Astrocyte of the spinal cord (primary cell): ENCODE measurements at regions not wholly inside any gene's neighbourhood (a gene's known extent, or its start where the extent isn't known, plus 50 kb on each side); places are given as distances from the start of the nearest gene placed in this dataset.

ENCODE experiments used
- DNase-seq: peaks from one replicate; pipeline ENCODE4 v3.0.0; 2011; ENCODE audit warnings: low read depth, low spot score
- H3K4me3 ChIP-seq: 2 replicates; pipeline ENCODE4 v1.5.1; 2011; ENCODE audit warnings: low read depth, mild to moderate bottlenecking, low read length, moderate library complexity
- in situ Hi-C: cut with HindIII; loops from 2 replicates; pipeline ENCODE4 v1.10.0; 2017; ENCODE audit warnings: low sequenced_read_pairs
- TF ChIP-seq, protein P1 (sequence below): IDR thresholded peaks from 2 replicates; pipeline ENCODE4 v1.5.1; 2012; ENCODE audit warnings: low read depth, mild to moderate bottlenecking, low read length, inconsistent platforms

DNA sequence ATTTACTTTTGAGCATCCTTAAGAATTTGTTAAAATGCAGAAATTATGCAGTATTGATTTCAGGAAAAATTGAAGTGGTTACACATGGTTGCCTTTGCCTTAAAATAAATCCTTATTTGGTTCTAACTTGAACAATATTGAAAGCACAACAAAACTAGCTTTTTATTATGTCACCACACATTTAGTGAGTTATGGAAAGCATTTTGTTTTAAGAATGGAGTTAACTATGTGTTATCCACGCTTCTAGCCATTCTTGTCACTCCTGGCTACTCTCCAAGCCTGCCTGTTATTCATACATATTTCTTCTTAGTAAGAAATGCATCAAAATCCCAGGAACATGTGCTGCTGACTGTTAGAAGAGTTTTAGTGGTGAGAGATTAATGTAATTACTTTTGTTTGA lies 73.9 kb downstream of the FAT4 start:
- TF ChIP-seq, protein P1, sequence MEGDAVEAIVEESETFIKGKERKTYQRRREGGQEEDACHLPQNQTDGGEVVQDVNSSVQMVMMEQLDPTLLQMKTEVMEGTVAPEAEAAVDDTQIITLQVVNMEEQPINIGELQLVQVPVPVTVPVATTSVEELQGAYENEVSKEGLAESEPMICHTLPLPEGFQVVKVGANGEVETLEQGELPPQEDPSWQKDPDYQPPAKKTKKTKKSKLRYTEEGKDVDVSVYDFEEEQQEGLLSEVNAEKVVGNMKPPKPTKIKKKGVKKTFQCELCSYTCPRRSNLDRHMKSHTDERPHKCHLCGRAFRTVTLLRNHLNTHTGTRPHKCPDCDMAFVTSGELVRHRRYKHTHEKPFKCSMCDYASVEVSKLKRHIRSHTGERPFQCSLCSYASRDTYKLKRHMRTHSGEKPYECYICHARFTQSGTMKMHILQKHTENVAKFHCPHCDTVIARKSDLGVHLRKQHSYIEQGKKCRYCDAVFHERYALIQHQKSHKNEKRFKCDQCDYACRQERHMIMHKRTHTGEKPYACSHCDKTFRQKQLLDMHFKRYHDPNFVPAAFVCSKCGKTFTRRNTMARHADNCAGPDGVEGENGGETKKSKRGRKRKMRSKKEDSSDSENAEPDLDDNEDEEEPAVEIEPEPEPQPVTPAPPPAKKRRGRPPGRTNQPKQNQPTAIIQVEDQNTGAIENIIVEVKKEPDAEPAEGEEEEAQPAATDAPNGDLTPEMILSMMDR = no peak
- H3K4me3 ChIP-seq = no peak overlapping the region
- in situ Hi-C loops = no loop called here
- DNase-seq = peak; percentile 72

DNA sequence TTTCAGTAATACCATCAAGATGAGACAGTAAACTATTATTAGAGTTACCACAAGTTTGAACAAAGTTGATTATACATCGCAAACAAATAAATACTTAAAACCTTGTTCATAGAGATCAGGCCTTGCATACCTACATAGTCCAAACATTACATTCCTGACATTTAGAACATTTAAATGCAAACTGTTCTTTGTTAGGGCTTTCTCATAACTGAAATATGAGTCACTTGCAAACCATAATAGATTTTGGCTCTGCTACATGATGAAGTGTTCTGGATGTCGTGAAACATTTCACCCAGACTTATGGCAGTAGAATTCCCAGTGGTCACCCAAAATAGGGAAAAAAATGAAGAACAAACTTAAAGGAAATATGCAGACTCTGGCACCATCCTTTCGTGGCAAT lies 75.0 kb downstream of the FAT4 start:
- peak; percentile 93 for DNase-seq
- no peak overlapping the region for H3K4me3 ChIP-seq
- TF ChIP-seq, protein P1 = no peak
- in situ Hi-C loops = no loop called here

DNA sequence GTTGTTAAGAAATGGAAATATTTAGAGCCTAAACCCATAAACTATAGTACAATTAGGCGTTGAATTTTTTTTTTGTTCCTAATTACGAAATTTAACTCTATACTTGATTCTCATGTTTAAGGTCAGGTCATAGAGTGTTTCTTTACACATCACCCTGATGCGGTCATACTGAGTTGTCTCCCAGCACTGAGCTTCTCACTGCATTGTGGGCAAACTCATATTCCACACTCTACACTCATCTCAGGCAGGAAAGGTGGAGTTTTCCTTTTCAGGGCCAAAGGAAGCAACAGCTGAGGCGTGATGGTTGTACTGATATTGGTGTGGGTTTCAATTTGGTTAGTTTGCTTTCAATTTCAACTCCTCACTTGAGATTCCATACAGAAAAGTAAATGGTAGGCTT lies 75.4 kb downstream of the FAT4 start:
- in situ Hi-C loops = no loop called here
- DNase-seq = peak; percentile 86
- no peak overlapping the region for H3K4me3 ChIP-seq
- TF ChIP-seq, protein P1 = no peak

DNA sequence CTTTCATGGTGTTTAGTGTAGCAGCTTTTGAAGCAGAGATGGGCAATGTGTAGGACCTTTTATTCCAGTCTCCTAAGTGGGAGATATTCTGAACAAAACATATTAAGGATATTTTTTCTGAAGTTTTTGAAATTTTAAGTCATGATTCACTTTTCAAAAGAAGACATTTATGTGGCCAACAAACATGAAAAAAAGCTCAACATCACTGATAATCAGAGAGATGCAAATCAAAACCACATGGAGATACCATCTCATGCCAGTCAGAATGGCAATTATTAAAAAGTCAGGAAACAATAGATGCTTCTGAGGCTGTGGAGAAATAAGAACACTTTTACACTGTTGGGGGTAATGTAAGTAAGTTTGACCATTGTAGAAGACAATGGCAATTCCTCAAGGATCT lies 76.0 kb downstream of the FAT4 start:
- TF ChIP-seq, protein P1 = no peak
- in situ Hi-C loops = no loop called here
- H3K4me3 ChIP-seq = no peak overlapping the region
- no peak for DNase-seq

DNA sequence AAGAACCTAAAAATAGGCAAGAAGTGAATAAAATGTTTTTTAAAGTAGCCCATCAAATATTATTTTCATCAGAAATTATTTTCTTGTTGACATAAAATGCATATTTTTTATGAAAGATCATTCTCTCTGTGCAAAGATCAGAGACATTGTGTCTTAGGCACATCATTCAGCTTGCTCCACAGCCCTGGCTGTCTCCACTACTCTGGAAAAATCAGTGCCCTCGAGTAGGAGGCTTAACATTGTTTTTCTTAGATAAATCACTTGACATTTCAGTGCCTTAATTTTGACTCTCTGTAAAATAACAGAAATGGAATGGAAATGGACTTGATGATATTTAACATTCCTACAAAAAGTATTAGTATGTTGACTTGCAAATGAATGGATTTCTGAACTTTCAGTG lies 77.9 kb downstream of the FAT4 start:
- H3K4me3 ChIP-seq = no peak overlapping the region
- in situ Hi-C loops = no loop called here
- TF ChIP-seq, protein P1 = no peak
- DNase-seq = no peak

DNA sequence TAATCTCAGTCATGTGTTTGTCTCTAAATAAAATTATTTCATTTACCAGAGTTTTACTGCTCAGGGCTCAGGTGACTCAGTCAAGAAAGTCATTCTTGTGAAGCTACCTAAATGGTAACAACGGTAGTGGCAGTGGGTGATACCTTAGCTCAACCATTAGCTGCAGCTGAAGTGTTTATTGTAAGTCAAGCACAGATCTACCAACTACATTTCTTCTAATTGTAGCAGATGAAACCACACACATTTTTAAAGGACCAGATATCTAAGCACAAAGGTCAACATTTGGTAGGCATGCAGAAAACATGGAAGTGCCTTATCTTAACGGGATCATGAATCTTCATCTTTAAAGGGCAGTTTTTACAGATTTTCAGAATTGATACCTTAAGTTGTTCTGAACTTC lies 79.1 kb downstream of the FAT4 start:
- in situ Hi-C loops = no loop called here
- no peak overlapping the region for H3K4me3 ChIP-seq
- no peak for DNase-seq
- TF ChIP-seq, protein P1 = no peak

DNA sequence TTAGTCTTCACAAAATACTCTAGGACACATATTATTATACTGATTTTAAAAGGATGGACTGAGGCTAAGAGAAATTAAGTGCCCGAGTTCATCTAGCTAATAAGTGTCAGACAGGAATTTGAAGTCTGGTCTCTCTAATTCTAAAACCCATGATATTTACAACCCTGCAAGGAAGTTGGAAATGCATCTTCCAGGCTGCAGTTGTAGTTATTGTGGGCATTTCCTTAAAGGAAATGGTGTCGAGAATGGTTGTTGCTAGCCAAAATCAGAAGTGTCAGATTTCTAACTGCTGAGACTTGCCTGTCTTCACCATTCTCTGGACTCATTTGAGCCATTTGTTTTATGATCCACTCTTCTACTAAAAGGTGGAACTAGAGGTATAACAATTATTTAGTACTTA lies 82.5 kb downstream of the FAT4 start:
- no peak overlapping the region for H3K4me3 ChIP-seq
- in situ Hi-C loops = no loop called here
- TF ChIP-seq, protein P1 = no peak
- no peak for DNase-seq
